ENCODE measurements at regions not wholly inside any gene's neighbourhood (a gene's known extent, or its start where the extent isn't known, plus 50 kb on each side); places are given as distances from the start of the nearest gene placed in this dataset.
A peak's percentile ranks its signal among the peaks of the same experiment; 100 is the strongest.

- Histone ChIP-seq H3K36me3 (replicated peaks) (no peaks in the 10 kb centered on the region), H3K4me1 (no peaks in the 10 kb centered on the region), H3K9me3 (no peaks in the 10 kb centered on the region), H3K4me3 (no peak overlapping the region), H3K27me3 (ENCODE audit: low read depth) (no peaks in the 10 kb centered on the region)
- in situ Hi-C loops (cut with MboI; ENCODE audit: low sequenced_read_pairs): no loop called here
- DNase-seq (ENCODE audit: low spot score in 2 of 2): no peak
These were observed 282.7 kb upstream of the PRDM1 start for GRCh38 chr6:105803442-105803841.

DNA sequence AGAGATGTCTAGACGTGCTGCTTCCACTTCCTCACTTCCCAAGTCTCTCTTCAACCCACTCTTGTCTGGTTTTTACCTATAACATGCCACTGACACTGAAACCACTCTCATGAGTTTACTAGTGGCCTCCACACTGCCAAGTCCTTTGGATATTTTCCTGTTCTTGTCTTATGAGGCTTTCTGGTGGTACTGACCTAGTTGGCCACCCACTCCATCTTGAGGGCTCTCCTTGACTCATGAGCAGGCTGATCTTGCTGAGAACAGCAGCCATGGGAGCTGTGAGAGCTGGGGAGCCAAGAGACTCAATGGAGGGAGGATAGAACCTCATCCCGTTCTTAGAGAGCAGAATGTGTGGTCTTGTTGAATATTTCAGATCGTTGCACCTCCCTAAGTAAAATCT is 283.4 kb upstream of the PRDM1 start:
- Histone ChIP-seq H3K4me3 (no peak overlapping the region), H3K9me3 (no peaks in the 10 kb centered on the region), H3K4me1 (no peaks in the 10 kb centered on the region), H3K36me3 (replicated peaks) (no peaks in the 10 kb centered on the region), H3K27me3 (ENCODE audit: low read depth) (no peaks in the 10 kb centered on the region)
- DNase-seq (ENCODE audit: low spot score in 2 of 2): no peak
- in situ Hi-C loops (cut with MboI; ENCODE audit: low sequenced_read_pairs): no loop called here

DNA sequence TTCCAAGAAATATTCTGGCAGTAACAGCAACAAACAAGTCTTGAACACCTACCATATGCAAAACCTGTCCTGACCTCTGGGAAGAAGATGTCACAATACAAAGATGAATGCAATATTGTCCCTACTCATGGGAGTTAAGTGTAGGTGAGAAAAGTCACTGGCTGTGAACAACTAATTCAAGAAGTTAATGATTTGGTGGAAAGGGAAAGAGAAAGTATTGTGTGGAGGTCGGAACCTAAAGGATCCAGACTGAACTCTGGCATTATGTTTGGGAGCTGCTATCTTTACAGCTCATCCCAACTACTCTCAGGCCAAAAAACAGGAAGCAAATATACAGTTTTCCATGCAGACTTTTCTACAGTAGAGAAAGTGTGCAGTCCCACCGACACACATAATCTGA is 285.3 kb upstream of the PRDM1 start:
- no peaks in the 10 kb centered on the region for H3K4me1 ChIP-seq
- no peak for DNase-seq (ENCODE audit: low spot score in 2 of 2)
- no peak overlapping the region for H3K4me3 ChIP-seq
- no peaks in the 10 kb centered on the region for H3K9me3 ChIP-seq
- in situ Hi-C loops (cut with MboI; ENCODE audit: low sequenced_read_pairs): no loop called here
- H3K27me3 ChIP-seq (ENCODE audit: low read depth): no peaks in the 10 kb centered on the region
- H3K36me3 ChIP-seq (replicated peaks): no peaks in the 10 kb centered on the region

DNA sequence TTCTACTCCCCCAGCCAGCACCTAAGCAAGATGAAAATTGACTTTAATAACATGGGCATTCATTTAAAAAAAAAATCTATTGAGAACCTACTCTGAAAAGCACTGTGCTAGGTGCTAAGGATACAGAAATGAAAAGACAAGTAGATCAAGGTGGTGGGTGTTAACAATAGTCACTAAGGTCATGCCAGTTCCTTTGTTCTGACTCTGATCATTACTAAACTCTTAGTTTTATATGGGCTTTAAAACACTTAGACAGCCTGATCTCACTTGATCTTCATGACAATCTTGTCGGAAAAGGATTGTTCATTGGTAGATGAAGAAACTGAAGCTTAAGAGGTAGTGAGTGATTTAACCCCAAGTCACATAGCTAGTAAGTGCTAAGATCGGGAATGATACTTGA is 285.7 kb upstream of the PRDM1 start:
- H3K4me3 ChIP-seq: no peak overlapping the region
- H3K27me3 ChIP-seq (ENCODE audit: low read depth): no peaks in the 10 kb centered on the region
- H3K4me1 ChIP-seq: no peaks in the 10 kb centered on the region
- no peaks in the 10 kb centered on the region for H3K36me3 ChIP-seq (replicated peaks)
- no peak for DNase-seq (ENCODE audit: low spot score in 2 of 2)
- no peaks in the 10 kb centered on the region for H3K9me3 ChIP-seq
- in situ Hi-C loops (cut with MboI; ENCODE audit: low sequenced_read_pairs): no loop called here

DNA sequence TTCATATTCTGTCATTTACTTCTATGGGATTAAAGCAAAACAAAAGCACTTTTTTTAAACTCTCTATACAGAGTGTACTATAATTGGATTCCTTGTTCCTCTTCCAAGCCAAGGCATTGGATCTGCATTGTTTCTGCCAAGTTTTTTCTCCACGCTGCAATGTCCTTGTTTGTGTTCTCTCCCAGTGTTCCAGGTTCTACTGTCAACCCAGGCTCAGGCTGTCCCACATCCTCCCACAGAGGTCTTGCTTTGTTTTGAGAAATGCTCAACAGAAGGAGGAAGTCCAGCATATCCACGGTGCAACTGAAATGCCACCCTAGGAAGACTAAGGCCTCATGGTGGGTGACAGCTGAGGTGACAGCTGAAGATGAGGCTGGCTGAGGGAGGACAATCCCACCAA is 287.1 kb upstream of the PRDM1 start:
- no peaks in the 10 kb centered on the region for H3K36me3 ChIP-seq (replicated peaks)
- H3K4me3 ChIP-seq: no peak overlapping the region
- DNase-seq (ENCODE audit: low spot score in 2 of 2): peak in 1 of 2 experiments; percentile 13
- no peaks in the 10 kb centered on the region for H3K4me1 ChIP-seq
- no peaks in the 10 kb centered on the region for H3K9me3 ChIP-seq
- in situ Hi-C loops (cut with MboI; ENCODE audit: low sequenced_read_pairs): no loop called here
- H3K27me3 ChIP-seq (ENCODE audit: low read depth): no peaks in the 10 kb centered on the region

DNA sequence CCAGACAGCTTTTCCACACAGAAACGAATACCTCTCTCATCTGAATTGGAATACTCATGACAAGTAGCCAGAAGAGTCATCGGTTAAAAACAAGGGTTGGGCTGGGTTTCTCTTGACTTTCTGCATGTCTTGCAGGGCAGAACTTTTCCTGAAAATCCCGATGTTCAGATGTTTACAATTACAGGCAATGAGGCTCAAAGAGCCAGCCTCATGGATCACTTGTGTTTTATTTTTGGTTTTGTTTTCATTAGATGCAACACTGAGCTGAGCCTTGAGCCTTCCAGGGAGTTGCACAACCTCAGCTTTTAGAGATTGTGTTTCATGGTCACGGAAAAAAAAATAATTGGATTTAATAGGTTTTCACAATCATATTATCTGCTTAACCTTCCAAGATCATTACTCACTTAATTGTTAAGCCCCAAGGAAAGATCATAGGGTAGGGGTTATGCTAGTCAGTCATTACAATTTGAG is 288.1 kb upstream of the PRDM1 start:
- no peak for DNase-seq (ENCODE audit: low spot score in 2 of 2)
- H3K9me3 ChIP-seq: no peaks in the 10 kb centered on the region
- H3K4me1 ChIP-seq: no peaks in the 10 kb centered on the region
- no peaks in the 10 kb centered on the region for H3K36me3 ChIP-seq (replicated peaks)
- no peak overlapping the region for H3K4me3 ChIP-seq
- no peaks in the 10 kb centered on the region for H3K27me3 ChIP-seq (ENCODE audit: low read depth)
- in situ Hi-C loops (cut with MboI; ENCODE audit: low sequenced_read_pairs): no loop called here

DNA sequence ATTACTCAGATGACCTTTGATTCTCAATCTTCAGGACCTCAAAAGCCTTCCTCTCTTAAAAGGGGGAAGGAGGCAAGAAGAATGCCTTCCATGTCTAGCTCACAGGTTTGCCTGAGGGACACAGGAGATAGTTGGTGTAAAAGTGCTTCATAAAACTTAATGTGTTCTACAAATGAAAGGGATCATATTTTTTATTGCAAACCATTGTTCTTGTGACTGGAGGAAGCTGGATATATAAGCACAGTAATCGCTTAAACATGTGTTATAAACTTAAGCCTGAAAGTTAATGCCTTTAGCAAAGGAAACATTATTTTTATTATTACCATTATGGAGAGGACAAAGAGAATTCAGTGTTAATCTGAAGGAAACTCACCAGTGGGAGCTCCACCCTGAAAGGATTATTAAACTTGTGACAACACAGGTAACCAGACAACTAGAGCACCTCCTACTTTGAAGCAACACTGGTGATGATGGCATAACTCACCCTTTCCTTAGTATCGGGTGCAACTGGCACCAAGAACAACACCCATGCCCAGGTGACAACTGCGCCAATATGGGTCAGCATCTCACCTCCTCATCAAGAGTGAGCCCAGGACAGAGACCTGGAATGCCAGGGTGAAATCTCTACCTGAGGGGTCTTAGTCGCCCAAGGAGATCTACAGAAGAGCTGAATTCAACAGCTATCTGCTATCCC is 288.7 kb upstream of the PRDM1 start:
- no peaks in the 10 kb centered on the region for H3K9me3 ChIP-seq
- in situ Hi-C loops (cut with MboI; ENCODE audit: low sequenced_read_pairs): no loop called here
- H3K27me3 ChIP-seq (ENCODE audit: low read depth): no peaks in the 10 kb centered on the region
- H3K4me1 ChIP-seq: no peaks in the 10 kb centered on the region
- H3K4me3 ChIP-seq: no peak overlapping the region
- DNase-seq (ENCODE audit: low spot score in 2 of 2): no peak
- H3K36me3 ChIP-seq (replicated peaks): no peaks in the 10 kb centered on the region

GRCh38 chr6:105795913-105796517 is 290.1 kb upstream of the PRDM1 start:
- Histone ChIP-seq H3K4me3 (no peak overlapping the region), H3K36me3 (replicated peaks) (no peaks in the 10 kb centered on the region), H3K9me3 (no peaks in the 10 kb centered on the region), H3K27me3 (ENCODE audit: low read depth) (no peaks in the 10 kb centered on the region), H3K4me1 (no peaks in the 10 kb centered on the region)
- no peak for DNase-seq (ENCODE audit: low spot score in 2 of 2)
- in situ Hi-C loops (cut with MboI; ENCODE audit: low sequenced_read_pairs): no loop called here

DNA sequence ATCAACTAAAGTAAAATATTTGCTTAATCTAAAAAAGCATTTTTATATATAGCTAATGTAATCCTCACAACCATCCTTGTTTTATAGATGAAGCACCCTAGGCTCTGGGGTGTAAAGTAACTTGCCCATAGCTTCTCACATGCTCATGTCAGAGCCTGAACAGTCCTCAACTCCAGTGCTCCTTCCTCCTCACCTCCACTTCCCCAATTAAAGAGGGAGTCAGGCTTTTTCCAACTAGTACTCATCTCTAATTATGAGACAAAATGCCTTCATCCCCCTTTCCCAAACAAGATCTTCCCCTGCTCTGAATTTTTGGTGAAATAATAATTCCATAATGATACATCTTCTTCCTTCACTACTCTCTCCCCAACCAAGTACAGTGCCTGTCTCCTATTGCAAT is 290.8 kb upstream of the PRDM1 start:
- in situ Hi-C loops (cut with MboI; ENCODE audit: low sequenced_read_pairs): no loop called here
- no peak for DNase-seq (ENCODE audit: low spot score in 2 of 2)
- Histone ChIP-seq H3K9me3 (no peaks in the 10 kb centered on the region), H3K27me3 (ENCODE audit: low read depth) (no peaks in the 10 kb centered on the region), H3K4me1 (no peaks in the 10 kb centered on the region), H3K36me3 (replicated peaks) (no peaks in the 10 kb centered on the region), H3K4me3 (no peak overlapping the region)

DNA sequence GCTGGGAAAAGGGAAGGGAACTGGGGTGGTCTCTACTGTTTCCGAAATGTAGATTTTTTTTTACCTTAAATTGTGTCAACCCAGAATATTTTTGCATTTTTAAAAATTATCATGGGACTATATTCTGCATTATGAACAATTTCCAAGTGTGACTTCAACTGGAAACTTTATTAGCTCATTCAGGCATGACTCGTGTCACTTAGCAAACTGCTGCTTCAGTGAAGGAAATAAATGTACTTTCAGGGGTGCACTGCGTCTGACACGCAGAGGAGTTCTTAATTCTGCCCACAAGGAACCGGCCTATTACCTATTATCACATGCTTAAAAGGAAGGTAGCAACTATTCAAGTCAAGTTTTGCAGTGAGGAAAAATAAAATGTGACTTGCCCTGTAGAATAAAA is 291.3 kb upstream of the PRDM1 start:
- H3K9me3 ChIP-seq: no peaks in the 10 kb centered on the region
- in situ Hi-C loops (cut with MboI; ENCODE audit: low sequenced_read_pairs): no loop called here

GRCh38 chr6:105794239-105794638 is 291.9 kb upstream of the PRDM1 start:
- H3K36me3 ChIP-seq (replicated peaks): no peaks in the 10 kb centered on the region
- H3K9me3 ChIP-seq: no peaks in the 10 kb centered on the region
- no peak overlapping the region for H3K4me3 ChIP-seq
- in situ Hi-C loops (cut with MboI; ENCODE audit: low sequenced_read_pairs): no loop called here
- no peaks in the 10 kb centered on the region for H3K27me3 ChIP-seq (ENCODE audit: low read depth)
- no peak for DNase-seq (ENCODE audit: low spot score in 2 of 2)
- H3K4me1 ChIP-seq: no peaks in the 10 kb centered on the region

More for the DNA sequence above, 291.3 kb upstream of the PRDM1 start:
- Histone ChIP-seq H3K4me1 (no peaks in the 10 kb centered on the region), H3K4me3 (no peak overlapping the region), H3K36me3 (replicated peaks) (no peaks in the 10 kb centered on the region), H3K27me3 (ENCODE audit: low read depth) (no peaks in the 10 kb centered on the region)
- DNase-seq (ENCODE audit: low spot score in 2 of 2): no peak

GRCh38 chr6:105793130-105793529 is 293.0 kb upstream of the PRDM1 start:
- H3K4me1 ChIP-seq: no peaks in the 10 kb centered on the region

GRCh38 chr6:105791583-105792318 is 294.4 kb upstream of the PRDM1 start:
- no peaks in the 10 kb centered on the region for H3K9me3 ChIP-seq
- H3K4me3 ChIP-seq: no peak overlapping the region
- no peaks in the 10 kb centered on the region for H3K4me1 ChIP-seq
- H3K27me3 ChIP-seq (ENCODE audit: low read depth): no peaks in the 10 kb centered on the region
- in situ Hi-C loops (cut with MboI; ENCODE audit: low sequenced_read_pairs): no loop called here
- H3K36me3 ChIP-seq (replicated peaks): no peaks in the 10 kb centered on the region
- DNase-seq (ENCODE audit: low spot score in 2 of 2): no peak

More at GRCh38 chr6:105793130-105793529, 293.0 kb upstream of the PRDM1 start:
- in situ Hi-C loops (cut with MboI; ENCODE audit: low sequenced_read_pairs): no loop called here
- no peaks in the 10 kb centered on the region for H3K9me3 ChIP-seq
- no peak for DNase-seq (ENCODE audit: low spot score in 2 of 2)
- no peak overlapping the region for H3K4me3 ChIP-seq
- no peaks in the 10 kb centered on the region for H3K36me3 ChIP-seq (replicated peaks)
- H3K27me3 ChIP-seq (ENCODE audit: low read depth): no peaks in the 10 kb centered on the region

DNA sequence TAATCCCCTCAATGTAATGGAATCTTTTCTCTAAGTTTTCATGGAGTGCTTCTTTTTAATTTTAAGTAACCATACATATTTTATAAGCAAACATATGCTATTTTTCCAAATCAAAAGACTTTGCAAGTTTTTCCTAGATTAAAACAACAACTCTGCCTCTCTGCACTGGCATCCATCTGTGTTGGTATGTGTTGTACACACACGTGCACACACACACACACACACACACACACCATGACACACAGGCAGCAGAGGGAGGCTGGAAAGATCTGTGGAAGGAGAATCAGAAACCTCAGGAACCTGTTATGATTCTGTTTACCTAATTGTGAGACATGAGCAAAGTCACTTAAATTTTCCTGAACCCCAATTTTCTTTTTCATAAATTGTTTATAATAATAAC is 295.0 kb upstream of the PRDM1 start:
- DNase-seq (ENCODE audit: low spot score in 2 of 2): no peak
- H3K36me3 ChIP-seq (replicated peaks): no peaks in the 10 kb centered on the region
- H3K4me1 ChIP-seq: no peaks in the 10 kb centered on the region
- no peaks in the 10 kb centered on the region for H3K27me3 ChIP-seq (ENCODE audit: low read depth)
- in situ Hi-C loops (cut with MboI; ENCODE audit: low sequenced_read_pairs): no loop called here
- H3K4me3 ChIP-seq: no peak overlapping the region
- H3K9me3 ChIP-seq: no peaks in the 10 kb centered on the region

All from HAP-1 (cell line).